ENCODE measurements at regions not wholly inside any gene's neighbourhood (a gene's known extent, or its start where the extent isn't known, plus 50 kb on each side); places are given as distances from the start of the nearest gene placed in this dataset.
A peak's percentile ranks its signal among the peaks of the same experiment; 100 is the strongest.
"Not testable (repeated sequence)": the region's sequence is repeated elsewhere in the genome, so short reads cannot be mapped to it uniquely, and the experiment has no call there.

- DNase-seq, result no peak
These were observed 255.6 kb downstream of the RDH14 start for GRCh38 chr2:18304849-18305248.

DNA sequence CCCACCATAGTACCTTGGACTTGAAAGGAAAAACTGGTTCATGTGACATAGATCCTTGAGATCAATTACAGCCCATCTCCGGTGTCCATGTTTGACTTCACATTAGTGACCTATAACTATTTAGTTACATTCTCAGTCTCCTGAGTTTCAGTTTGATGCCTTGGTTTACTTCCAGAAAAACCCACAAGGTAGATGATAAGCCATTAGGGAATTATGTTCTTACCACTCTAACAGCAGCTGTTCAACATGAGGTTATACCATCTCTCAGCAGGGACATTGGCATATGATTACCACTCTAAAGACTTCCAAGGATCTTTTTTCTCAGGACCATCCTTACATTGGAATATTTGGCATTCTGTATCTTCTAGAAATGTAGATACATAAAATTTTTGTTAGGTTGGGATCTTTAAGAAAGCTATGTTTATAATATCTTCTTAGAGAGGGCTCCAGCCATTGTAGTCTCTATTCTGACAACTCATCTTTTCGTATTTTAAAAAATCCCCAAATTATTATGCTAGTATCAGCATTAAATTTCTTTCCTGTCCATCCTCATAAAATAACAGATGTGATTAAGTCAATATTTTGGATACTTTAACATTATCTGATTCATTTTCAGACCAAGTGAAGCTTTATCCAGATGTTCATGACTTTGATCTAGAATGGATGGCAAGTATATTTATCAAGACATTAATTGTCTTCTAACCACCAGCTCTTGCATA, 258.9 kb downstream of the RDH14 start:
- no peak for DNase-seq

DNA sequence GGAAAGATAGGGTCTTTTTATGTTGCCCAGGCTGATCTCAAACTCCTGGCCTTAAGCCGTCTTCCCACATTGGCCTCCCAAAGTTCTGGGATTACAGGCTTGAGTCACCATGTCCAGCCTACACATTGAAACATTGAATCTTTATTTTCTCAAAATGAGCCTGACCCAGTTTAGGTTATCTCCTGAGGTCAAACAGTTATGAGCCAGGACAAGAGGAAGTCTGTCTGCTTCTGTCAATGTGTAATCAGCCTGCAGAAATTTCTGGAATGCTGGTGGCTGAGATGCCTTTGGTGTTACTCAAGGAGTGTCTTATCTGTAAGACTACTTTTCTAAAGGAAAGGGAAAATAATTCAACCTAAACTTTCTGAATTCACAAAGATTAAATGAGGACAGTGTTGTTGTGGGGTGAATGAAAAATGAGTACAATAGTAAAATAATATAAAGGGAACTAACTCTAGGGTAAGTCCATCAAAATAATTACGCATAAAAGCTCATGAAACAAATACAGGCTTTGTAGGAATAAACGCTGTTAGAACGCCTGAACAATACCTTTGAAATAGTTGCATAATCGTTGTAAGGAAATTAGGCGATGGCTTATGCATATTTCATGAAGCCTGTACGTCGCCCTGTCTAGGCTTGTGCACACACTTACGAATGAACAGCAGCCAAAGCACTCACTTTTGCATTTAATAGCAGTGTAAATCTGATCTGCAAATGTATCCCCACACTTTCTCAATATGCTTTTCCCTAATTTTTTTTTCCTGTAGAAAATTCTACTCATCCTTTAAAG, 260.8 kb downstream of the RDH14 start:
- DNase-seq, result peak; percentile 95

DNA sequence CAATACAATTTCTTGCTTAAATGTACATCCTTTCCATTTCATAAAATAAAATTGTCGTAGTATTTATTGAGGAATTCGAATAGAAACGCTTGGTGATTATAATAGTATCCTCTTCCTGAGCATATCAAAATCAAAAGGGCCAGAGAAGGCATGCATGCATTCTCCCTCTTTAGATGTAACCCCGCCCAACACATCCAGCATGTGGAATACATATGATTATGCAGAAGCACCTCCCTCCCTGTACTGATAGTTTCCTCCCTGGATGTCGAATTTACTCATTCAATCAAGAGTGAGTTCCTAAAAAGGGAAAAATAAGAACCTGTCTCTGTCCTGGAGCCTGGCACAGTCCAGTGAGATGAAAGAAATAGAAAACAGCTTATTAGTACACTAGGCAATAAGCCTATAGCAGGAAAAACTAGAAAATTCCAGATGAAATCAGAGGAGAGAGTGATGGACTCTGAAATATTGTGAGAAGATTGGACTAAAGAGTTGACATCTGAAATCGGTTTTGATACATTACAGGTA, 262.9 kb downstream of the RDH14 start:
- DNase-seq, result no peak

- DNase-seq, result no peak
These were observed 270.1 kb downstream of the RDH14 start for GRCh38 chr2:18290386-18290785.

GRCh38 chr2:18286897-18287296, 273.6 kb downstream of the RDH14 start:
- DNase-seq, result no peak

DNA sequence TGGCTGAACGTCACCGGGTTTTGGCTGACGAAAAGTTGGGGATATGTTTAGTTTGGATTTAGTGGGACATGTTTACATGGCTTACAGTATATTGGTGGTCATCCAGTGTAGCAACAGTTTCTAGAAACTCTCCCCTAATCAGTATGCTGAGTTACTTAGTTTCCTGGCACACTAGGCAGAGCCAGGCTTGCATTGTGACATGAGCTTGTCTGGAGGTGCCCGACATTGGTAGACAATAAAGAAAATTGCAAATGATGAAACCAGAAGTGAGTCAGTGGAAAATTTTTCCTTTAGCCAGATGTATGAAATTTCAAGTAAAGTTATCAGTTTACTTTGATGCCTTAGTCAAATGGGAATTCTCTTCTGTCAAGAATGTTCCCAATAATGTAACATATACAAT, 276.1 kb downstream of the RDH14 start:
- DNase-seq, result no peak

DNA sequence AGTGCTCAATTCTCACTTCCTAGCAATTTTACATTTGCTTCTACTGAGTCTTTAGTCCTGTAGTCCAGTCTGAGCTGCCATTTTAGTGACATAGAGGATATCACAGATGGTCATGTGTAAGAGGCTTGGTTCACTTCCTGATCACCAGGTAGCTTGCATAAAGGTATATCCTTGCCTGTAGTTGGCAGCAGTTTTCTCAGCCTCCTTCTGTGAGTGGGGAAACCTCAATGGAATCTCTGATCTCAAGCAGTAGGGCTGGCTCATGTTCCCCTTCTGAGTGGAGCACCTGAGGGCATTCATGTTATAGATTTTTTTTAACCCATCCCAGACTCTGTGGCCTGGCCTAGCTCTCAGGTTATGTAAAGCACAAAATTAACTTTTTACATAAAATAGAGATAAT, 278.4 kb downstream of the RDH14 start:
- no peak for DNase-seq

- no peak for DNase-seq
These were observed 283.8 kb downstream of the RDH14 start for GRCh38 chr2:18276583-18277075.

- DNase-seq, result no peak
These were observed 287.2 kb downstream of the RDH14 start for GRCh38 chr2:18273205-18273604.

- no peak for DNase-seq
These were observed 288.3 kb downstream of the RDH14 start for GRCh38 chr2:18272148-18272494.

- no peak for DNase-seq
These were observed 288.9 kb downstream of the RDH14 start for GRCh38 chr2:18271370-18272147.

DNA sequence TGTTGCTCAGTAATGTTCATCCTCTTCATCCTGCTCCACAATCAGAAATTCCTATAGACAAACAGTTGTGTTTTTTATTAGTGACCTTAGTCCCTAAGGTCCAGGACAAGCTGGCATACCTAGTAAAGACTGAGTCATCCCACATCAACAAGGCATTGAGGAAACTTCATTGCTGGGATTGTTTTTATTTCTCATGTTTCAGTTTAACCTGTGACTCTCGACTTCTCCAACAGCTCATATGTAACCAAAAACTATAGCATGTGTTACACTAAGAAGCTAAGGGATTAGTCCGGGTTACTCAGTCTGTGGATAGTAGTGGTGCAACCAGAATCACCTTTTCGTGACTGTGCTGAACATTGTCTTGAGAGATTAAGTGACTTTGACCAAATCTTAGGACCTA, 292.1 kb downstream of the RDH14 start:
- no peak for DNase-seq

GRCh38 chr2:18267501-18267900, 293.0 kb downstream of the RDH14 start:
- no peak for DNase-seq

DNA sequence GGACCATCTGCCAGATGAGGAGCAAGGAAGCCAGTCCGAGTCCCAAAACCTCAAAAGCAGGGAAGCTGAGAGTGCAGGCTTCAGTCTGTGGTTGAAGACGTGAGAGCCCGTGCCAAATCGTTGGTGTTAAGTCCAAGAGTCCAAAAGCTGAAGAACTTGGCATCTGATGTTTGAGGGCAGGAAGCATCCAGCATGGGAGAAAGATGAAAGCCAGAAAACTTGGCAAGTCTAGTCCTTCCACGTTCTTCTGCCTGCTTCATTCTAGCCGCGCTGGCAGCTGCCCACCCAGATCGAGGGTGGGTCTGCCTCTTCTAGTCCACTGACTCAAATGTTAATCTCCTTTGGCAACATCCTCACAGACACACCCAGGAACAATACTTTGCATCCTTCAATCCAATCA, 293.8 kb downstream of the RDH14 start:
- DNase-seq, result not testable (repeated sequence)

- DNase-seq, result no peak
These were observed 294.6 kb downstream of the RDH14 start for GRCh38 chr2:18265614-18266586.

- no peak for DNase-seq
These were observed 297.9 kb downstream of the RDH14 start for GRCh38 chr2:18262601-18263000.

- DNase-seq, result no peak
These were observed 306.7 kb downstream of the RDH14 start for GRCh38 chr2:18253686-18254197.

GRCh38 chr2:18251486-18251885, 309.0 kb downstream of the RDH14 start:
- DNase-seq, result no peak

DNA sequence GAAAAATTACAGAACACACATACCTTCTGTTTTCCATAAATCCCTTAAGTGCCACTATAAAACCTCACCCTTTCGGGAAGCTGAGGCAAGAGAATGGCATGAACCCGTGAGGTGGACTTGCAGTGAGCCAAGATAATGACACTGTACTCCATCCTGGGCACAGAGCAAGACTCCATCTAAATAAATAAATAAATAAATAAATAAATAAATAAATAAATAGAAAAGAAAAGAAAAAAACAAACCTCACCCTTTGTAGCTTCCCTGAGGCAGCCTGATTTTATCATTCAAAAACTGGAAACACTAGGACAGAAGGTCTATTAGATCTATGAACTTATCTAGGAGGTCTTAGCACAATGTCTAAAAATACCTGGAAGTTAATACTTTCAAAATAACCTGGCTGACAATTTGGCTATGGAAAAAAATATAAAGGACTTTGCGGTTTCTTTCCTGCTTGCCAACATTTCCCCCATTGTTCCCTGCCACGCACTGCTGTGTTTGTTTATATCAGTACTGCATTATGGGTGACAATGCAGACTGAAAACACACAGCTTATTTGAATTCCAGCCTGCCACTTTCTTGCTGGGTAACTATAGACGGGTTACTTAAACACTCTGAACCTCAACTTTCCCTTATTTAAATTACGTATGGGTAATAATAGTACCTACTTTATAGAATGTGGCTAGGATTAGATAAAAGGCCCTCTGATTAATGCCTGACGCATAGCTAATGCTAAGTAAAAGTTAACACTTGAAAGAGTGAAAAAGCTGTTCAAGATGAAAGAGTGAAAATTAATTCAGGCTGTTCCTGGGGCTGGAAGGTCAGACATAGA, 313.0 kb downstream of the RDH14 start:
- no peak for DNase-seq

DNA sequence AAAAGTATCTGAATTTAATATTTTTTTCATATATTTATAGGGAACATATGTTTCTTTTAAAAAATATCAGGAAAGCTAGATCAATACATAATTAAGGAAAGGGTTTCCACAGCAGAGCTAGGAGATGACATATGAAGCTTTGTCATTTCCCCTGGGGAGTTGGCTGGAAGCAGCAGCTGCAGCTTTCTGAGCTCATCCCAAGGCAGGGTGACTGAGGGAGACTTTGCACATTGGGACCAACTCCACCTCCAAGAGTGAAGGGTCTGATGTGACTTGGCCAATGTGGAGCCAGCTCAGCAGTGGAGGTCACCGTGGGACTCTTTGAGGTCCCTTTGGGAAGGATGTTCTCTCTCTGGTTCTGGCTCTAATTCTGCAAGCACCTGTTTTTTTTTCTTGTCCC, 315.1 kb downstream of the RDH14 start:
- no peak for DNase-seq
